ENCODE measurements at regions not wholly inside any gene's neighbourhood (a gene's known extent, or its start where the extent isn't known, plus 50 kb on each side); places are given as distances from the start of the nearest gene placed in this dataset.

DNA sequence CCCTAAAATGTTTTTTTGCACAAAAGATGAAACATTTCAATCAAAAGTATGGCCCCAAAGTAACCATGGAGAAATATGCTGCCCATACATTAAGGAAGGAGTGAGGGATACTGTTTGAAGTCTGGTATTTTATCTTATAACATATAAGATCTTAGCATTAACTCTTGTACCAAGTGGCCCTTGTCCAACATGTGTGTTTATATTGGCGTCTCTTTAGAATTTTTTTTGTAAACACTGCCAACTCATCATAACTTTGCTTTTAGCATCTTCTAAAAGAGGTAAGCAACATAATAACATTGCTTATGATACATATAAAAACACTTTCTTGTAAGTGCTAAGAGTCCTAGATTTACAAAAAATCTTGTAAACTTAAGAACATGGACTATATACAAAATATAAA is 419.7 kb downstream of the ADAMTS20 start:
- 45 to 64% methylated on average over 1 of the region's 1 CpG for WGBS, 2 donors
- no peak for TF ChIP-seq POLR2AphosphoS5 (IDR thresholded peaks at IDR 0.05)
- no peak for TF ChIP-seq POLR2A (IDR thresholded peaks at IDR 0.05)
- no peak for TF ChIP-seq EP300 (IDR thresholded peaks at IDR 0.05)
- TF ChIP-seq, protein P1, sequence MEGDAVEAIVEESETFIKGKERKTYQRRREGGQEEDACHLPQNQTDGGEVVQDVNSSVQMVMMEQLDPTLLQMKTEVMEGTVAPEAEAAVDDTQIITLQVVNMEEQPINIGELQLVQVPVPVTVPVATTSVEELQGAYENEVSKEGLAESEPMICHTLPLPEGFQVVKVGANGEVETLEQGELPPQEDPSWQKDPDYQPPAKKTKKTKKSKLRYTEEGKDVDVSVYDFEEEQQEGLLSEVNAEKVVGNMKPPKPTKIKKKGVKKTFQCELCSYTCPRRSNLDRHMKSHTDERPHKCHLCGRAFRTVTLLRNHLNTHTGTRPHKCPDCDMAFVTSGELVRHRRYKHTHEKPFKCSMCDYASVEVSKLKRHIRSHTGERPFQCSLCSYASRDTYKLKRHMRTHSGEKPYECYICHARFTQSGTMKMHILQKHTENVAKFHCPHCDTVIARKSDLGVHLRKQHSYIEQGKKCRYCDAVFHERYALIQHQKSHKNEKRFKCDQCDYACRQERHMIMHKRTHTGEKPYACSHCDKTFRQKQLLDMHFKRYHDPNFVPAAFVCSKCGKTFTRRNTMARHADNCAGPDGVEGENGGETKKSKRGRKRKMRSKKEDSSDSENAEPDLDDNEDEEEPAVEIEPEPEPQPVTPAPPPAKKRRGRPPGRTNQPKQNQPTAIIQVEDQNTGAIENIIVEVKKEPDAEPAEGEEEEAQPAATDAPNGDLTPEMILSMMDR (IDR thresholded peaks at IDR 0.05): no peak

DNA sequence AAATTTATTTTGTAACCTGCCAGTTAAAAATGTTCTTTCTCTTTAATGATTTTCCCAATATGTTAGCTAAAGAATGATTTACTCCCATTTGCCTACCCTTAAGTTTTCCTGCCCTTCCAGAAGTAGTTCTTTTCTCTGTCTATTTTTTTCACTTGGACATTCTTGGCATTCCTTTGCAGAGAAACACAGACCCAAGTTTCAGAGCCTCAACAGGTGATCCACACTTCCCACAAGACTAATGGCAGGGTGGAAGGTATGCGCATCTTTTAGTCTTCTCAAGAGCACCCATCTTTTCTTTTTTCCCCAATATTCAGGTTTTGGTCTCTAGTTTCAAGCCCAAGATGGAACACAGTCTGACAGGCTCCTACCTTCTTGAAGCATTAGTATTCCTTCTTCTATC is 420.7 kb downstream of the ADAMTS20 start:
- Histone ChIP-seq H3K27me3 (no peaks in the 10 kb centered on the region), H3K4me1 (no peaks in the 10 kb centered on the region), H3K27ac (no peak overlapping the region), H3K36me3 (no peaks in the 10 kb centered on the region), H3K9me3 (no peaks in the 10 kb centered on the region), H3K4me3 (no peak overlapping the region)
- TF ChIP-seq POLR2AphosphoS5 (IDR thresholded peaks at IDR 0.05) (no peak), EP300 (IDR thresholded peaks at IDR 0.05) (no peak), POLR2A (IDR thresholded peaks at IDR 0.05) (no peak)
- TF ChIP-seq, protein P1 (IDR thresholded peaks at IDR 0.05): no peak
- no peak for DNase-seq
- 92 to 94% methylated on average over 1 of the region's 1 CpG for WGBS, 2 donors
- intact Hi-C loops (cut with DNase I): no loop called here

More for the DNA sequence above, 419.7 kb downstream of the ADAMTS20 start:
- Histone ChIP-seq H3K9me3 (no peaks in the 10 kb centered on the region), H3K27ac (no peak overlapping the region), H3K4me3 (no peak overlapping the region), H3K27me3 (no peaks in the 10 kb centered on the region), H3K4me1 (no peaks in the 10 kb centered on the region), H3K36me3 (no peaks in the 10 kb centered on the region)
- intact Hi-C loops (cut with DNase I): no loop called here
- no peak for DNase-seq

DNA sequence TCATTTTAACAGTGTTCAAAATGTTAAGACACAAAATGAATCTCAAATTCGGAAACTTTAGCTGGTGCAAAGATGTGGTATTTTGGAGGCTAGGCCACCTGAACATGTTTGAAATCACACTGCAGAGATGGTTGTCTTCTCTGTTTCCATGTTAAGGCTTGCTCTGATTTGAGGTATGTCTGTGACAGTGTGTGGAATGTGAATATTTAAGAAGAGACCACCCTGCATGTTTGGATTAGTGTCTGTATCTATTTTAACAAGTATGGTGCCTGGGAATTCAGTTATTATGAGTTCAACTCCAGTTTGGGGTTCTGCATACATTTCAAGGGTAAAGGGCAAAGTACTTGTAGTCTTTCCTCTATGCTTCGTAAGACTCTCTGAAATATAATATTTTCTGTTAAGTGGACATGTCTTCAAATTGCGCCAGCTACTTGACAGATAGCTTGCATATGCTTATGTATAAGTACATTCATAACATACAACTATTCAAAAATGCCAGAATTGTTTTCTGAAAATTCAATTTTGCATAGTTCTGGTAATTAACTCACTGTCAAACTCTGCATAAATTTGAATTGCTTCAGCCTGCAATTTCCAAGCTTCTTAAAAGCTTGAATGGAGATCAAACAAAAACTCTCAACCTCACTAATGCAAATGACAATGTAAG is 424.0 kb downstream of the ADAMTS20 start:
- intact Hi-C loops (cut with DNase I): no loop called here
- TF ChIP-seq POLR2A (IDR thresholded peaks at IDR 0.05): no peak
- no peak for TF ChIP-seq POLR2AphosphoS5 (IDR thresholded peaks at IDR 0.05)
- TF ChIP-seq EP300 (IDR thresholded peaks at IDR 0.05): no peak
- TF ChIP-seq, protein P1 (IDR thresholded peaks at IDR 0.05): no peak
- H3K27ac ChIP-seq: no peak overlapping the region
- no peak overlapping the region for H3K4me3 ChIP-seq
- H3K9me3 ChIP-seq: no peaks in the 10 kb centered on the region
- no peaks in the 10 kb centered on the region for H3K27me3 ChIP-seq
- no peak for DNase-seq
- 84 to 86% methylated on average over 3 of the region's 3 CpGs for WGBS, 2 donors
- H3K36me3 ChIP-seq: no peaks in the 10 kb centered on the region
- H3K4me1 ChIP-seq: no peaks in the 10 kb centered on the region

DNA sequence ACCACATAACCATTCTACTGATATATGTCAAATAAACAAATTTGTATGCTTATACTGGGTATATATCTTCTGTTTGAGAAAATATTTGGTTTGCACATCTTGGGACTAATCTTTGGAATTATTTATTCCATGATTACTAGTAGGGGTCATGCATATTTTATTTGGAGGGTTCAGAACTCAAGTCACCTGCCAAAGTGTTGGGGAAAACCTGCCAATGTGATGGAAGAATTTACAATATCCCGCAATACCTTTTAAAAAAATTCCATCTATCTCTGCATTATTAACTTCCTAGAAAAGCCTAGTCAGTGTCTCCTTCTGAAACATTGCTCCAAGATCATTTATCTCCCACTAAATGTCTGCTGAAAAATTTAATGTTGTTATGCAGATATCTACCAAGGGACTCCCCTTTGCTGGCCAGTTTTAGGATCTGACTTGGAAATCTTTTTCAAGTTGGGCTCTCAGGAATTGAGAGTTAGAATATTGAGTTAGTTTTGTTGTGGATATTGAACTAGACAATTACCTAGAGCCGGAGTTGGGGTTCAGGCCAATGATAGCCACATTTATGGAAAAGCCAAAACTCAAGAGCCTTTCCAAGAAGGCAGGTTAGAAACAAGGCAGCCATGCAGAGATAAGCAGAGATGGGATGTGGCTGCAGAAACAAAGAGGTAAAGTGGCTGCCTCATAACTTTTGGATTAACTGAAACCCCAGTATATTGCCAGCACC is 425.2 kb downstream of the ADAMTS20 start:
- no peak for DNase-seq
- intact Hi-C loops (cut with DNase I): no loop called here
- 87 to 88% methylated on average over 2 of the region's 2 CpGs for WGBS, 2 donors
- no peak for TF ChIP-seq POLR2AphosphoS5 (IDR thresholded peaks at IDR 0.05)
- TF ChIP-seq EP300 (IDR thresholded peaks at IDR 0.05): no peak
- no peak for TF ChIP-seq POLR2A (IDR thresholded peaks at IDR 0.05)
- TF ChIP-seq, protein P1 (IDR thresholded peaks at IDR 0.05): no peak
- H3K9me3 ChIP-seq: no peaks in the 10 kb centered on the region
- no peaks in the 10 kb centered on the region for H3K27me3 ChIP-seq
- H3K4me3 ChIP-seq: no peak overlapping the region
- no peak overlapping the region for H3K27ac ChIP-seq
- H3K4me1 ChIP-seq: no peaks in the 10 kb centered on the region
- no peaks in the 10 kb centered on the region for H3K36me3 ChIP-seq
